WTC11 (cell line): ENCODE measurements at regions not wholly inside any gene's neighbourhood (a gene's known extent, or its start where the extent isn't known, plus 50 kb on each side); places are given as distances from the start of the nearest gene placed in this dataset.

Experiments
- ATF1 ChIP-seq: sonication (generic); formaldehyde crosslinking; IDR thresholded peaks from 2 replicates; pipeline ENCODE4 v1.8.1; 2023; ENCODE audit warnings: mild to moderate bottlenecking, moderate library complexity, missing genetic modification reagents
- CREB1 ChIP-seq: sonication (generic); formaldehyde crosslinking; IDR thresholded peaks from 2 replicates; pipeline ENCODE4 v1.8.0; 2023; ENCODE audit warnings: mild to moderate bottlenecking, missing genetic modification reagents
- FOXJ3 ChIP-seq: sonication (generic); formaldehyde crosslinking; IDR thresholded peaks from 2 replicates; pipeline ENCODE4 v1.9.0; 2021; ENCODE audit warnings: missing genetic modification reagents, mild to moderate bottlenecking, borderline replicate concordance
- GABPB1 ChIP-seq: sonication (generic); formaldehyde crosslinking; IDR thresholded peaks from 2 replicates; pipeline ENCODE4 v1.8.1; 2023; ENCODE audit warnings: mild to moderate bottlenecking, missing genetic modification reagents
- GTF2I ChIP-seq: fragments of 250-450 bp; sonication (Bioruptor Pico); conservative IDR thresholded peaks from 2 replicates; pipeline ENCODE4 v1.4.0; 2021; ENCODE audit warnings: mild to moderate bottlenecking
- NR2C2 ChIP-seq: sonication (generic); formaldehyde crosslinking; IDR thresholded peaks from 2 replicates; pipeline ENCODE4 v1.8.0; 2022; ENCODE audit warnings: mild to moderate bottlenecking, missing genetic modification reagents
- SP1 ChIP-seq: sonication (generic); formaldehyde crosslinking; conservative IDR thresholded peaks from 2 replicates; pipeline ENCODE4 v1.8.1; 2022; ENCODE audit warnings: missing genetic modification reagents
- ZNF232 ChIP-seq: sonication (generic); formaldehyde crosslinking; IDR thresholded peaks from 2 replicates; pipeline ENCODE4 v1.8.0; 2022; ENCODE audit warnings: mild to moderate bottlenecking, missing genetic modification reagents
- TF ChIP-seq, protein P1 (sequence below): sonication (generic); formaldehyde crosslinking; IDR thresholded peaks from 2 replicates; pipeline ENCODE4 v1.8.1; 2023; ENCODE audit warnings: mild to moderate bottlenecking, missing genetic modification reagents, moderate library complexity
- TF ChIP-seq, protein P2 (sequence below): fragments of 200-600 bp; IDR thresholded peaks from 2 replicates; pipeline ENCODE4 v1.8.0; 2022; ENCODE audit warnings: antibody characterized with exemption
- TF ChIP-seq, protein P3 (sequence below): sonication (generic); formaldehyde crosslinking; IDR thresholded peaks from 2 replicates; pipeline ENCODE4 v1.8.1; 2023; ENCODE audit warnings: mild to moderate bottlenecking, missing genetic modification reagents

DNA sequence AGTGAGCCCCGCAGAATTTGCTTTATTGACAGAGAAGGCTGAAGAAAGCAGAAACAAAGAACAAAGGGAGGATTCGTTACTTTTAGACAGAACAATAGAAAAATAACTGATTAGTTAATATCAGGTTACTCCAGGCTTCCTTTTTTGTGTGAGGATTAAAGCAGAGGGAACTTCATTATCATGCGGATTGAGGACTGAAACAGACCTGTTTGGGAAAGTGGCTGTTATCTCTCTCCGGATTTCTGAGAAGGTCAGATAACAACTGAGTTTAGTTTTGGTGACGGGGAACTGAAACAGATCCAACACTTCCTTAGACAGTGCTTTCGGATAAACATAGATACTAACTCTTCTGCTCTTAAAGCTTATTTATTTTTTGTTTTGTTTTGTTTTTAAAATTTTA lies 246.4 kb upstream of the ZNF507 start:
- TF ChIP-seq, protein P1, sequence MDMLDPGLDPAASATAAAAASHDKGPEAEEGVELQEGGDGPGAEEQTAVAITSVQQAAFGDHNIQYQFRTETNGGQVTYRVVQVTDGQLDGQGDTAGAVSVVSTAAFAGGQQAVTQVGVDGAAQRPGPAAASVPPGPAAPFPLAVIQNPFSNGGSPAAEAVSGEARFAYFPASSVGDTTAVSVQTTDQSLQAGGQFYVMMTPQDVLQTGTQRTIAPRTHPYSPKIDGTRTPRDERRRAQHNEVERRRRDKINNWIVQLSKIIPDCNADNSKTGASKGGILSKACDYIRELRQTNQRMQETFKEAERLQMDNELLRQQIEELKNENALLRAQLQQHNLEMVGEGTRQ (CRISPR knock-in tag) = no peak
- TF ChIP-seq, protein P2, sequence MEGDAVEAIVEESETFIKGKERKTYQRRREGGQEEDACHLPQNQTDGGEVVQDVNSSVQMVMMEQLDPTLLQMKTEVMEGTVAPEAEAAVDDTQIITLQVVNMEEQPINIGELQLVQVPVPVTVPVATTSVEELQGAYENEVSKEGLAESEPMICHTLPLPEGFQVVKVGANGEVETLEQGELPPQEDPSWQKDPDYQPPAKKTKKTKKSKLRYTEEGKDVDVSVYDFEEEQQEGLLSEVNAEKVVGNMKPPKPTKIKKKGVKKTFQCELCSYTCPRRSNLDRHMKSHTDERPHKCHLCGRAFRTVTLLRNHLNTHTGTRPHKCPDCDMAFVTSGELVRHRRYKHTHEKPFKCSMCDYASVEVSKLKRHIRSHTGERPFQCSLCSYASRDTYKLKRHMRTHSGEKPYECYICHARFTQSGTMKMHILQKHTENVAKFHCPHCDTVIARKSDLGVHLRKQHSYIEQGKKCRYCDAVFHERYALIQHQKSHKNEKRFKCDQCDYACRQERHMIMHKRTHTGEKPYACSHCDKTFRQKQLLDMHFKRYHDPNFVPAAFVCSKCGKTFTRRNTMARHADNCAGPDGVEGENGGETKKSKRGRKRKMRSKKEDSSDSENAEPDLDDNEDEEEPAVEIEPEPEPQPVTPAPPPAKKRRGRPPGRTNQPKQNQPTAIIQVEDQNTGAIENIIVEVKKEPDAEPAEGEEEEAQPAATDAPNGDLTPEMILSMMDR = no peak
- TF ChIP-seq ATF1 (CRISPR knock-in tag) (no peak), FOXJ3 (CRISPR knock-in tag) (no peak), SP1 (no peak), GTF2I (CRISPR knock-in tag) (no peak), NR2C2 (CRISPR knock-in tag) (no peak), CREB1 (CRISPR knock-in tag) (no peak), ZNF232 (no peak), GABPB1 (CRISPR knock-in tag) (no peak)
- TF ChIP-seq, protein P3, sequence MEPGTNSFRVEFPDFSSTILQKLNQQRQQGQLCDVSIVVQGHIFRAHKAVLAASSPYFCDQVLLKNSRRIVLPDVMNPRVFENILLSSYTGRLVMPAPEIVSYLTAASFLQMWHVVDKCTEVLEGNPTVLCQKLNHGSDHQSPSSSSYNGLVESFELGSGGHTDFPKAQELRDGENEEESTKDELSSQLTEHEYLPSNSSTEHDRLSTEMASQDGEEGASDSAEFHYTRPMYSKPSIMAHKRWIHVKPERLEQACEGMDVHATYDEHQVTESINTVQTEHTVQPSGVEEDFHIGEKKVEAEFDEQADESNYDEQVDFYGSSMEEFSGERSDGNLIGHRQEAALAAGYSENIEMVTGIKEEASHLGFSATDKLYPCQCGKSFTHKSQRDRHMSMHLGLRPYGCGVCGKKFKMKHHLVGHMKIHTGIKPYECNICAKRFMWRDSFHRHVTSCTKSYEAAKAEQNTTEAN = no peak
